Motor neuron (in vitro differentiated cells): ENCODE measurements at regions not wholly inside any gene's neighbourhood (a gene's known extent, or its start where the extent isn't known, plus 50 kb on each side); places are given as distances from the start of the nearest gene placed in this dataset.

Experiments
- ATAC-seq, 8 experiments: fragments of 200-7000 bp; cut with Tn5 transposase; replicated peaks in 6 of 8; 2 replicates each; pipeline ENCODE4 v1.8.0; 2021; ENCODE audit warnings: mild to moderate bottlenecking in 8 of 8, moderate library complexity in 8 of 8
- H3K27ac ChIP-seq, 2 donors: fragments of 250-450 bp; sonication (Bioruptor Pico); 2 replicates each; pipeline ENCODE4 v1.9.0; 2021; ENCODE audit warnings: antibody characterized with exemption in 2 of 2, mild to moderate bottlenecking in 2 of 2, moderate library complexity in 1 of 2
- H3K4me1 ChIP-seq, 2 donors: fragments of 250-450 bp; sonication (Bioruptor Pico); replicated peaks in 1 of 2; 2 replicates each; pipeline ENCODE4 v1.6.1; 2021; ENCODE audit warnings: antibody characterized with exemption in 2 of 2, mild to moderate bottlenecking in 2 of 2, moderate library complexity in 1 of 2
- H3K4me3 ChIP-seq, 5 donors: fragments of 250-450 bp; sonication (Bioruptor Pico); 2 replicates each; pipeline ENCODE4 v1.9.0; 2021; ENCODE audit warnings: antibody characterized with exemption in 5 of 5, mild to moderate bottlenecking in 5 of 5, moderate library complexity in 4 of 5
- WGBS, 10 experiments: fragments of 450-650 bp; shearing (Covaris generic); methylation state at CpG; one replicate each; pipeline ENCODE4 v1.0.0; 2022; 5-methylcytosine and 5-hydroxymethylcytosine counted together
- in situ Hi-C, 9 experiments: fragments of 400-800 bp; cut with MboI; loops; one replicate each; pipeline ENCODE4 v1.15.0; 2021; ENCODE audit warnings: low sequenced_read_pairs in 9 of 9, low pct_unique_long_range_greater_than_20kb in 2 of 9; ENCODE audit not compliant: unreplicated experiment in 9 of 9

DNA sequence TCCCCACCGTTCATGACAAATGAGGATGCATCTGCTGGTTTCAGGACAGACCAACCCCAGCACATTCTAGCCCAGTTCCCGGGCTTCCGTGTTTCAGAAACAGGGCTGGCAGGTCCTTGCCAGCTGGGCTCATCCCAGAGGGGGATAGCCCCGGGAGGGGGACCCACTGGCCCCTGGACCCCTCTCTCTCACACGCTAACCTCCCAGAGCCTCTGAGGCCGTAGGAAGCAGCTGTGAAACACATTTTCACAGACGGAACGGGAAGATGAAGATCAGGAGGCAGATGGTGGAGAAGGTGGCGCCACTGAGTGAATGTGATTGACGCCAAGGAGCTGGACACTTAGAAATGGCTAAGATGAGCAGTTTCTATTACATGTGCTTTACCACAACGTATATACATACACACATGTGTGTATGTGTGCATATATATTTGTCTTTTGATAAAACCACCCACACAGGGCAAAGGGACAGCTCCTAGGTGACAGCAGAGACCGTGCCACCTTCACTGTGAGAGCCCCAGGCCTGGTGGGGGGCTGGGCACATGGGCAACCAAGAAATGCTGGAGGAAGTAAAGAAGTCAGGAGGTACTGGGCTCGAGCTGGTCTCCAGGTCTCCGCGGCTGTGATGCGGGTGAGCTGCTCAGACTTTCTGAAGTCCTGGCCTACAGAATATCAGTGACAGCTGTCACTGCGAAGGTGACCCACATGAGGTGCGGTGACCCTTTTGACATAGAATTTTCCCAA, 168.6 kb upstream of the IQSEC1 start:
- Histone ChIP-seq H3K4me1 (peaks cover 5 to 15% of the 10 kb centered on the region in 2 donors), H3K4me3 (no peak overlapping the region), H3K27ac (peak overlapping the region in 1 of 2 donors; percentile 59)
- in situ Hi-C loops, result no loop called here
- 30 to 87% (median 70%) methylated on average over 1 to 10 of the region's 18 CpGs for WGBS, 10 experiments
- ATAC-seq, result peak in 2 of 8 experiments; percentile 36 to 42

- in situ Hi-C loops, result no loop called here
- H3K4me1 ChIP-seq, result peaks cover 5 to 16% of the 10 kb centered on the region in 2 donors
- H3K27ac ChIP-seq, result peak overlapping the region in 1 of 2 donors; percentile 59
- 47 to 93% (median 78%) methylated on average over 3 to 11 of the region's 17 CpGs; no CpG with 5 or more reads in 2 of the 10 experiments for WGBS, 10 experiments
- ATAC-seq, result peak in 3 of 8 experiments; percentile 36 to 38 (median 37)
- H3K4me3 ChIP-seq, result no peak overlapping the region
Measured at GRCh38 chr3:13240928-13241618, 167.8 kb upstream of the IQSEC1 start.

DNA sequence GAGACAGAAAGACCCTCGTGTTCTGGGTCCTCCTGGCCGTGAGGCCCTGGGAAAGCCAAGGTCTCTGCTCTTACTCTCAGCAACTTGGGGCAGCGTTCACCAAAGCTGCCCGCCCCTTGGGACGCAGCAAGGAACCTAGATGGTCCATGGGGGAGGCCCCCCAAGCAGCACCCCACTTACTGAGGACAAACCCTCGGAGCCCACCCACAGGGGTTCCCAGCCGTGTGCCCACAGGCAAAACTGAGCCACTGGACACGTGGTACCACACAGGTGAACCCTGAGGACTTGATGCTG, 166.2 kb upstream of the IQSEC1 start:
- Histone ChIP-seq H3K4me1 (peaks cover 20 to 33% of the 10 kb centered on the region in 2 donors), H3K4me3 (no peak overlapping the region), H3K27ac (no peak overlapping the region)
- 18 to 70% methylated on average over 2 of the region's 8 CpGs; no CpG with 5 or more reads in 8 of the 10 experiments for WGBS, 10 experiments
- in situ Hi-C loops, result no loop called here
- no peak for ATAC-seq

DNA sequence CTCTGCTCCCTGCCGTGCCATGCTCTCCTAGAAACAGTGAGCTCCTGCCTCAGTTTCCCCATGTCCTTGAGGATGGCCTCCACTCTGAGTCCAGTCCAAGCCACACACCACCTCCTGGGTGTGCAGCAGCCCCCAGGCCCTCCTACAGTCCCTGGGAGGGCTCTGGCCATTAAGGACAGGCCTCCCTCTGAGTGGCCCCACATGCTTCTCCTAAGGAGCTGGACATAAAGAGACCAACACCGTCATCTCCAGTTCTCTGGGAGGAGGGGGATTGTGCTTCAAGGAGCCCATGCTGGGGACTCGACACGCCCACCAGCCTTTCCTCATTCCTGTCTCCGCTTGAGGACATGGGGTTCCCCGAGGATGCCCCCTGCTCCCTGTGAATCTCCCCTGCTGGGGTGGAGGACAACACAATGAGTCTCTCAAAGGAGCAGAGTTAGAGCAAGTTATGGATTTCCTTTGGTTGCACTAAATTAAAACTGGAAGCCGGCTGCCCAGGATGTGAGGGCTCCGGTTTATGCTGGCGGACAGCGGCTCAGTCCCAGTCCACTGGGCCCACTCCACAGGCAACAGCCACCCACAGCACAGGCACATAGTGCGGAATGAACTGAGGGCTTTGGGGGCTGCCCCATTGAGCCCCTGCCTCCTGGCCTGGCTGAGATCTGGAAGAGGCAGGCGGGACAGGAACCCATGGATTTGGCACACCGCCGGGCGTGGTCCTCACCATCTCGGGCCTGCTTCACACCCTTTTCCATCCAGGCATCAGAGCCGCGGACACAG, 165.6 kb upstream of the IQSEC1 start:
- in situ Hi-C loops, result no loop called here
- Histone ChIP-seq H3K27ac (no peak overlapping the region), H3K4me3 (no peak overlapping the region), H3K4me1 (peaks cover 22 to 34% of the 10 kb centered on the region in 2 donors)
- 20 to 100% (median 80%) methylated on average over 1 to 8 of the region's 18 CpGs; no CpG with 5 or more reads in 3 of the 10 experiments for WGBS, 10 experiments
- no peak for ATAC-seq

- H3K4me3 ChIP-seq, result no peak overlapping the region
- no peak overlapping the region for H3K27ac ChIP-seq
- peaks cover 22 to 34% of the 10 kb centered on the region in 2 donors for H3K4me1 ChIP-seq
- in situ Hi-C loops, result no loop called here
- 80 to 100% (median 91%) methylated on average over 1 to 8 of the region's 18 CpGs; no CpG with 5 or more reads in 6 of the 10 experiments for WGBS, 10 experiments
- ATAC-seq, result no peak
Measured at GRCh38 chr3:13237776-13238490, 164.7 kb upstream of the IQSEC1 start.

- in situ Hi-C loops, result no loop called here
- H3K4me1 ChIP-seq, result peaks cover 28 to 36% of the 10 kb centered on the region in 2 donors
- WGBS, 10 experiments, result 40 to 88% (median 79%) methylated on average over 1 to 8 of the region's 14 CpGs; no CpG with 5 or more reads in 5 of the 10 experiments
- H3K4me3 ChIP-seq, result no peak overlapping the region
- H3K27ac ChIP-seq, result no peak overlapping the region
- ATAC-seq, result no peak
Measured at GRCh38 chr3:13236557-13237173, 163.4 kb upstream of the IQSEC1 start.

- in situ Hi-C loops, result no loop called here
- WGBS, 10 experiments, result 20 to 100% (median 74%) methylated on average over 1 to 7 of the region's 11 CpGs; no CpG with 5 or more reads in 2 of the 10 experiments
- peaks cover 24 to 29% of the 10 kb centered on the region in 2 donors for H3K4me1 ChIP-seq
- H3K4me3 ChIP-seq, result no peak overlapping the region
- H3K27ac ChIP-seq, result no peak overlapping the region
- peak in 2 of 8 experiments; percentile 6 to 25 for ATAC-seq
Measured at GRCh38 chr3:13235897-13236296, 162.7 kb upstream of the IQSEC1 start.

- in situ Hi-C loops, result no loop called here
- Histone ChIP-seq H3K4me1 (peaks cover 24 to 29% of the 10 kb centered on the region in 2 donors), H3K4me3 (no peak overlapping the region), H3K27ac (no peak overlapping the region)
- WGBS, 10 experiments, result 0% methylated on average over 1 to 2 of the region's 5 CpGs; no CpG with 5 or more reads in 8 of the 10 experiments
- peak in 5 of 8 experiments; percentile 7 to 50 (median 24) for ATAC-seq
Measured at GRCh38 chr3:13235079-13235478, 161.8 kb upstream of the IQSEC1 start.

DNA sequence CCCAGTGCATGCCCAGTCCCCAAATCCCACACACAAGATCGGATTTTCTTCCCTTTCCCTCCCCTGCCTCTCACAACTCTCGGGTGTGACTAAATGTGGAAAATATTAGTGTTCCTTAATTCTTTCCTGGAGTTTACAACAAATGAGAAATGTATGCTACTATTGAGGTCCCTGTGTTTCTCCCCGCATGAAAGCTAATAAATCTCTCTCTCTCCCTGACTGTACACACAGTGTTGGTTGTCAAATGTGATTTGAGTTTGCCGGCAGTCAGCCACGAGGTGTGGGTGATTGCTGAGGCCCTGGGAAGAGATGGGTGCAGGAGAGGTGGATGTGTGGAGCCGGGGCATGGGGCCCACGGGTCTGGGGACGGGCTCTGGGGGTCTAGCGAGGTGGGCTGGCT, 161.4 kb upstream of the IQSEC1 start:
- no peak overlapping the region for H3K27ac ChIP-seq
- in situ Hi-C loops, result no loop called here
- peaks cover 24 to 29% of the 10 kb centered on the region in 2 donors for H3K4me1 ChIP-seq
- 8 to 83% (median 80%) methylated on average over 1 to 7 of the region's 9 CpGs; no CpG with 5 or more reads in 3 of the 10 experiments for WGBS, 10 experiments
- H3K4me3 ChIP-seq, result no peak overlapping the region
- ATAC-seq, result peak in 5 of 8 experiments; percentile 69 to 84 (median 76)

DNA sequence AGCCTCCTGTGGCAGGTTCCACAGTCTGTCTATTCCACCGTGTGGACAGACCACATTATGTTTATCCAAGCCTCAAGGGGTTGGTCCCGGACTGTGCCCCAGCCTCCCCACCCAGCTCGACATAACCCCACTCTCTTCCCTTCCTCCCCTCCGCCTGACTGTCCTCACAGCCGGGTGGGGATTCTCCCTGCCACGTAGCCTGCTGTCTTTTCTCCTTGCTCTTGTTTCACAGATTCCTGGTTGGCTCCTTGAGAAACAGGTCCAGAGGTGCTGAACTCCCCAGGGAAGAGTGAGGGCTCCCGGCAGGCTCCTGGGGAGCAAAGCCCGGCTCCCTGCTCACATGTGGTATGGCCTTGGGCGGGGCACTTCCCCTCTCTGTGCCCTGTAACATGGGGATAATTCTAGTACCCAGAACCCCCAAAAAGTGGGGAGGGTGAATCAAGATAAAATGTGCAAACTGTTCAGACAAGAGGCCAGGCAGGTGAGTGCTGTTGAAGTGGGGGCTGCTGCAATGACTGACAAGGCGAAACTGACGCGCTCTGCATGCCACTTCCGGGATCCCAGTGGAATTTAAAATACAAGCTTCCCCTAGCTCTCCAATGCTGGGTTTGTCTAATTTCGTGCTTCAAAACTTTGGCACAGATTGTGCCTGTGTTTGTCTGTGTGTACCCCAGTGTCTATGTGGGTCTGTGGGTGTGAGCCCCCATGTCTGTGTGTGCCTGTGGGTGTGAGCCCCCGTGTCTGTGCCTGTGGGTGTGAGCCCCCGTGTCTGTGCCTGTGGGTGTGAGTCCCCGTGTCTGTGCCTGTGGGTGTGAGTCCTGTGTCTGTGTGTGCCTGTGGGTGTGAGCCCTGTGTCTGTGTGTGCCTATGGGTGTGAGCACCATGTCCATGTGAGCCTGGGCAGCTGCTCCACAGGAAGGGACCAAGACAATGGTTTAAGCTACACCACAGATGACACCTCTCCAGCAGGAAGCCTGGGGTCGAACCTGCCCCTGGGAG, 160.6 kb upstream of the IQSEC1 start:
- 17 to 100% (median 63%) methylated on average over 1 to 12 of the region's 18 CpGs; no CpG with 5 or more reads in 4 of the 10 experiments for WGBS, 10 experiments

More for the DNA sequence above, 160.6 kb upstream of the IQSEC1 start:
- H3K27ac ChIP-seq, result no peak overlapping the region
- H3K4me3 ChIP-seq, result no peak overlapping the region
- in situ Hi-C loops, result no loop called here
- ATAC-seq, result peak in 4 of 8 experiments; percentile 5 to 11 (median 8)
- peaks cover 24 to 26% of the 10 kb centered on the region in 2 donors for H3K4me1 ChIP-seq
